HepG2 (cell line): ENCODE measurements at regions not wholly inside any gene's neighbourhood (a gene's known extent, or its start where the extent isn't known, plus 50 kb on each side); places are given as distances from the start of the nearest gene placed in this dataset.

ENCODE experiments used
- CEBPG ChIP-seq: IDR thresholded peaks from 2 replicates; pipeline ENCODE4 v1.6.1; 2016
- CHD2 ChIP-seq: IDR thresholded peaks from 2 replicates; pipeline ENCODE4 v1.6.1; 2011; ENCODE audit warnings: low read depth, low read length, improper control_type of control experiment
- FOXA1 ChIP-seq, 2 experiments: fragments of 450-650 bp in 1 of 2; sonication (generic) in 1 of 2; formaldehyde crosslinking in 1 of 2; IDR thresholded peaks; 2 replicates each; pipeline versions ENCODE4 v1.4.0 to v1.6.1; 2016 to 2020; ENCODE audit warnings: missing genetic modification reagents in 1 of 2
- GATA4 ChIP-seq: sonication (generic); IDR thresholded peaks from 2 replicates; pipeline ENCODE4 v1.6.1; 2016; ENCODE audit warnings: antibody characterized with exemption, low read depth, borderline replicate concordance
- NR2C2 ChIP-seq: sonication (generic); formaldehyde crosslinking; IDR thresholded peaks from 2 replicates; pipeline ENCODE4 v1.4.0; 2020; ENCODE audit warnings: missing genetic modification reagents, mild to moderate bottlenecking, moderate library complexity, borderline replicate concordance
- POLR2A ChIP-seq, 2 experiments: IDR thresholded peaks; 2 replicates each; pipeline ENCODE4 v1.6.1; 2011; ENCODE audit warnings: low read depth in 2 of 2, low read length in 2 of 2, mild to moderate bottlenecking in 1 of 2, moderate library complexity in 1 of 2; ENCODE audit not compliant: insufficient read depth in 1 of 2
- SAP130 ChIP-seq: IDR thresholded peaks from 2 replicates; pipeline ENCODE4 v1.6.1; 2016; ENCODE audit warnings: low read depth
- SATB2 ChIP-seq: sonication (generic); formaldehyde crosslinking; IDR thresholded peaks from 2 replicates; pipeline ENCODE4 v1.5.0; 2020; ENCODE audit warnings: missing genetic modification reagents
- TEAD2 ChIP-seq: sonication (generic); formaldehyde crosslinking; IDR thresholded peaks from 2 replicates; pipeline ENCODE4 v1.9.0; 2021; ENCODE audit warnings: missing genetic modification reagents
- TFE3 ChIP-seq: IDR thresholded peaks from 2 replicates; pipeline ENCODE4 v1.6.1; 2016
- ZBTB20 ChIP-seq: sonication (generic); formaldehyde crosslinking; IDR thresholded peaks from 2 replicates; pipeline ENCODE4 v1.8.1; 2023; ENCODE audit warnings: missing genetic modification reagents, low read depth, mild to moderate bottlenecking, borderline replicate concordance
- ZBTB49 ChIP-seq: sonication (generic); formaldehyde crosslinking; IDR thresholded peaks from 2 replicates; pipeline ENCODE4 v1.4.0; 2020; ENCODE audit warnings: missing genetic modification reagents, borderline replicate concordance
- ZFAT ChIP-seq: sonication (generic); formaldehyde crosslinking; conservative IDR thresholded peaks from 2 replicates; pipeline ENCODE4 v1.8.1; 2023; ENCODE audit warnings: missing genetic modification reagents, inconsistent platforms
- ZNF343 ChIP-seq: sonication (generic); formaldehyde crosslinking; IDR thresholded peaks from 2 replicates; pipeline ENCODE4 v1.4.0; 2020; ENCODE audit warnings: mild to moderate bottlenecking, missing genetic modification reagents
- ZNF552 ChIP-seq: sonication (generic); formaldehyde crosslinking; IDR thresholded peaks from 2 replicates; pipeline ENCODE4 v1.9.0; 2022; ENCODE audit warnings: missing genetic modification reagents, mild to moderate bottlenecking, borderline replicate concordance
- ZNF557 ChIP-seq: sonication (generic); formaldehyde crosslinking; IDR thresholded peaks from 2 replicates; pipeline ENCODE4 v1.4.0; 2020; ENCODE audit warnings: missing genetic modification reagents
- TF ChIP-seq, protein P1 (sequence below): sonication (generic); formaldehyde crosslinking; IDR thresholded peaks from 2 replicates; pipeline ENCODE4 v1.9.0; 2021; ENCODE audit warnings: missing genetic modification reagents, borderline replicate concordance
- TF ChIP-seq, protein P2 (sequence below): IDR thresholded peaks from 2 replicates; pipeline ENCODE4 v1.6.1; 2016; ENCODE audit warnings: low read depth
- TF ChIP-seq, protein P3 (sequence below): sonication (generic); formaldehyde crosslinking; IDR thresholded peaks from 2 replicates; pipeline ENCODE4 v1.8.1; 2023; ENCODE audit warnings: mild to moderate bottlenecking, missing genetic modification reagents
- TF ChIP-seq, protein P4 (sequence below): sonication (generic); formaldehyde crosslinking; IDR thresholded peaks from 2 replicates; pipeline ENCODE4 v1.4.0; 2020; ENCODE audit warnings: missing genetic modification reagents, borderline replicate concordance

- no peak for TF ChIP-seq ZBTB49 (CRISPR knock-in tag)
- TF ChIP-seq, protein P1, sequence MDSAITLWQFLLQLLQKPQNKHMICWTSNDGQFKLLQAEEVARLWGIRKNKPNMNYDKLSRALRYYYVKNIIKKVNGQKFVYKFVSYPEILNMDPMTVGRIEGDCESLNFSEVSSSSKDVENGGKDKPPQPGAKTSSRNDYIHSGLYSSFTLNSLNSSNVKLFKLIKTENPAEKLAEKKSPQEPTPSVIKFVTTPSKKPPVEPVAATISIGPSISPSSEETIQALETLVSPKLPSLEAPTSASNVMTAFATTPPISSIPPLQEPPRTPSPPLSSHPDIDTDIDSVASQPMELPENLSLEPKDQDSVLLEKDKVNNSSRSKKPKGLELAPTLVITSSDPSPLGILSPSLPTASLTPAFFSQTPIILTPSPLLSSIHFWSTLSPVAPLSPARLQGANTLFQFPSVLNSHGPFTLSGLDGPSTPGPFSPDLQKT (CRISPR knock-in tag), result no peak
- TF ChIP-seq FOXA1 (IDR thresholded peaks at IDR 0.05), result no peak
- TF ChIP-seq FOXA1 (CRISPR knock-in tag; IDR thresholded peaks at IDR 0.05), result peak; percentile 75
- peak; percentile 95 for TF ChIP-seq SAP130 (CRISPR knock-in tag)
- TF ChIP-seq TEAD2 (CRISPR knock-in tag), result no peak
- TF ChIP-seq CHD2, result no peak
- TF ChIP-seq, protein P2, sequence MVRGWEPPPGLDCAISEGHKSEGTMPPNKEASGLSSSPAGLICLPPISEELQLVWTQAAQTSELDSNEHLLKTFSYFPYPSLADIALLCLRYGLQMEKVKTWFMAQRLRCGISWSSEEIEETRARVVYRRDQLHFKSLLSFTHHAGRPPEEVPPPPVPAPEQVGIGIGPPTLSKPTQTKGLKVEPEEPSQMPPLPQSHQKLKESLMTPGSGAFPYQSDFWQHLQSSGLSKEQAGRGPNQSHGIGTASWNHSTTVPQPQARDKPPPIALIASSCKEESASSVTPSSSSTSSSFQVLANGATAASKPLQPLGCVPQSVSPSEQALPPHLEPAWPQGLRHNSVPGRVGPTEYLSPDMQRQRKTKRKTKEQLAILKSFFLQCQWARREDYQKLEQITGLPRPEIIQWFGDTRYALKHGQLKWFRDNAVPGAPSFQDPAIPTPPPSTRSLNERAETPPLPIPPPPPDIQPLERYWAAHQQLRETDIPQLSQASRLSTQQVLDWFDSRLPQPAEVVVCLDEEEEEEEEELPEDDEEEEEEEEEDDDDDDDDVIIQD (CRISPR knock-in tag), result peak; percentile 98
- peak; percentile 65; the same call in 1 of the 2 replicates for TF ChIP-seq ZNF557 (CRISPR knock-in tag)
- TF ChIP-seq GATA4, result peak; percentile 73; the same call in 1 of the 2 replicates
- TF ChIP-seq TFE3 (CRISPR knock-in tag), result peak; percentile 100
- peak; percentile 77 for TF ChIP-seq CEBPG (CRISPR knock-in tag)
- TF ChIP-seq, protein P3, sequence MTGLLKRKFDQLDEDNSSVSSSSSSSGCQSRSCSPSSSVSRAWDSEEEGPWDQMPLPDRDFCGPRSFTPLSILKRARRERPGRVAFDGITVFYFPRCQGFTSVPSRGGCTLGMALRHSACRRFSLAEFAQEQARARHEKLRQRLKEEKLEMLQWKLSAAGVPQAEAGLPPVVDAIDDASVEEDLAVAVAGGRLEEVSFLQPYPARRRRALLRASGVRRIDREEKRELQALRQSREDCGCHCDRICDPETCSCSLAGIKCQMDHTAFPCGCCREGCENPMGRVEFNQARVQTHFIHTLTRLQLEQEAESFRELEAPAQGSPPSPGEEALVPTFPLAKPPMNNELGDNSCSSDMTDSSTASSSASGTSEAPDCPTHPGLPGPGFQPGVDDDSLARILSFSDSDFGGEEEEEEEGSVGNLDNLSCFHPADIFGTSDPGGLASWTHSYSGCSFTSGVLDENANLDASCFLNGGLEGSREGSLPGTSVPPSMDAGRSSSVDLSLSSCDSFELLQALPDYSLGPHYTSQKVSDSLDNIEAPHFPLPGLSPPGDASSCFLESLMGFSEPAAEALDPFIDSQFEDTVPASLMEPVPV (CRISPR knock-in tag), result no peak
- TF ChIP-seq SATB2 (CRISPR knock-in tag), result no peak
- TF ChIP-seq, protein P4, sequence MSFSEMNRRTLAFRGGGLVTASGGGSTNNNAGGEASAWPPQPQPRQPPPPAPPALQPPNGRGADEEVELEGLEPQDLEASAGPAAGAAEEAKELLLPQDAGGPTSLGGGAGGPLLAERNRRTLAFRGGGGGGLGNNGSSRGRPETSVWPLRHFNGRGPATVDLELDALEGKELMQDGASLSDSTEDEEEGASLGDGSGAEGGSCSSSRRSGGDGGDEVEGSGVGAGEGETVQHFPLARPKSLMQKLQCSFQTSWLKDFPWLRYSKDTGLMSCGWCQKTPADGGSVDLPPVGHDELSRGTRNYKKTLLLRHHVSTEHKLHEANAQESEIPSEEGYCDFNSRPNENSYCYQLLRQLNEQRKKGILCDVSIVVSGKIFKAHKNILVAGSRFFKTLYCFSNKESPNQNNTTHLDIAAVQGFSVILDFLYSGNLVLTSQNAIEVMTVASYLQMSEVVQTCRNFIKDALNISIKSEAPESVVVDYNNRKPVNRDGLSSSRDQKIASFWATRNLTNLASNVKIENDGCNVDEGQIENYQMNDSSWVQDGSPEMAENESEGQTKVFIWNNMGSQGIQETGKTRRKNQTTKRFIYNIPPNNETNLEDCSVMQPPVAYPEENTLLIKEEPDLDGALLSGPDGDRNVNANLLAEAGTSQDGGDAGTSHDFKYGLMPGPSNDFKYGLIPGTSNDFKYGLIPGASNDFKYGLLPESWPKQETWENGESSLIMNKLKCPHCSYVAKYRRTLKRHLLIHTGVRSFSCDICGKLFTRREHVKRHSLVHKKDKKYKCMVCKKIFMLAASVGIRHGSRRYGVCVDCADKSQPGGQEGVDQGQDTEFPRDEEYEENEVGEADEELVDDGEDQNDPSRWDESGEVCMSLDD (CRISPR knock-in tag), result peak; percentile 83
- no peak for TF ChIP-seq POLR2A (IDR thresholded peaks at IDR 0.05; ENCODE audit: insufficient read depth in 1 of 2, low read depth in 2 of 2, low read length in 2 of 2)
- TF ChIP-seq ZNF552 (CRISPR knock-in tag), result no peak; the same call in 1 of the 2 replicates
- TF ChIP-seq ZBTB20 (CRISPR knock-in tag), result peak; percentile 97; the same call in 1 of the 2 replicates
- no peak for TF ChIP-seq ZFAT (CRISPR knock-in tag)
- TF ChIP-seq ZNF343, result peak; percentile 70; the same call in 1 of the 2 replicates
- TF ChIP-seq NR2C2 (CRISPR knock-in tag), result peak; percentile 88
Measured at GRCh38 chr2:8609357-8609811, 72.5 kb upstream of the ID2 start (continued).
